Aorta (tissue), 5 donors: ENCODE measurements at regions not wholly inside any gene's neighbourhood (a gene's known extent, or its start where the extent isn't known, plus 50 kb on each side); places are given as distances from the start of the nearest gene placed in this dataset.
"Not testable (repeated sequence)": the region's sequence is repeated elsewhere in the genome, so short reads cannot be mapped to it uniquely, and the experiment has no call there.

Experiments used
- ATAC-seq: fragments of 200-7000 bp; cut with Tn5 transposase; one replicate; pipeline ENCODE4 v1.9.1; 2022; ENCODE audit warnings: moderate library complexity; ENCODE audit not compliant: low FRiP score
- DNase-seq, 2 donors: peaks; one replicate each; pipeline ENCODE4 v3.0.0-alpha.2; 2020
- H3K27ac ChIP-seq, 2 donors: one replicate each; pipeline ENCODE4 v1.5.1; 2013; ENCODE audit warnings: low read length in 2 of 2, mild to moderate bottlenecking in 2 of 2, moderate library complexity in 2 of 2, control low read depth in 1 of 2, inconsistent platforms in 1 of 2, low read depth in 1 of 2
- H3K27me3 ChIP-seq, 2 donors: one replicate each; pipeline ENCODE4 v1.6.1; 2013; ENCODE audit warnings: control low read depth in 1 of 2, low read length in 1 of 2, mild to moderate bottlenecking in 1 of 2, moderate library complexity in 1 of 2; ENCODE audit not compliant: insufficient read depth in 2 of 2, control insufficient read depth in 1 of 2
- H3K36me3 ChIP-seq, 2 donors: one replicate each; pipeline ENCODE4 v1.6.1; 2013; ENCODE audit warnings: control low read depth in 1 of 2, low read length in 1 of 2, mild to moderate bottlenecking in 1 of 2; ENCODE audit not compliant: insufficient read depth in 2 of 2, control insufficient read depth in 1 of 2
- H3K4me1 ChIP-seq, 2 donors: one replicate each; pipeline ENCODE4 v1.6.1; 2013; ENCODE audit warnings: low read length in 2 of 2, control low read depth in 1 of 2, mild to moderate bottlenecking in 1 of 2, moderate library complexity in 1 of 2; ENCODE audit not compliant: insufficient read depth in 2 of 2, control insufficient read depth in 1 of 2
- H3K4me3 ChIP-seq, 2 donors: one replicate each; pipeline ENCODE4 v1.5.1; 2013; ENCODE audit warnings: low read length in 2 of 2, control low read depth in 1 of 2, mild to moderate bottlenecking in 1 of 2
- H3K9me3 ChIP-seq: one replicate; pipeline ENCODE4 v1.6.1; 2013; ENCODE audit warnings: mild to moderate bottlenecking, low read length; ENCODE audit not compliant: control insufficient read depth
- WGBS, 2 donors: extraction: QIAGEN DNeasy Blood & Tissue Kit; methylation state at CpG; one replicate each; pipeline ENCODE4 v1.1.7; 2013; 5-methylcytosine and 5-hydroxymethylcytosine counted together
- intact Hi-C, 2 donors: fragments of 100-400 bp; cut with DNase I; formaldehyde crosslinking; loops; one replicate each; pipeline versions ENCODE4 v1.14.2 to v1.15.0; 2022
- donor health status: healthy with polysubstance abuse.
- donor health status: Bipolar disorder and iron deficiency.
- donor health status: DM: no; HTN: no; CAD: no.
- donor health status: DM: no; HTN: no; CAD: no.
- donor health status: DM: yes; HTN: yes; CAD: no.

- WGBS, 2 donors, result 90 to 95% methylated on average over 2 of the region's 2 CpGs
- no peaks in the 10 kb centered on the region for H3K27me3 ChIP-seq
- no peak for DNase-seq
- no peaks in the 10 kb centered on the region for H3K4me1 ChIP-seq
- no peak for ATAC-seq
- intact Hi-C loops, result no loop called here
- no peaks in the 10 kb centered on the region for H3K36me3 ChIP-seq
- H3K4me3 ChIP-seq, result no peak overlapping the region
- H3K27ac ChIP-seq, result no peak overlapping the region
- H3K9me3 ChIP-seq, result no peaks in the 10 kb centered on the region
These were observed 268.7 kb downstream of the CD83 start for GRCh38 chr6:14386263-14386662.

GRCh38 chr6:14386668-14387067, 269.1 kb downstream of the CD83 start:
- intact Hi-C loops, result no loop called here
- no peaks in the 10 kb centered on the region for H3K4me1 ChIP-seq
- ATAC-seq (no peak), DNase-seq (no peak)
- H3K36me3 ChIP-seq, result no peaks in the 10 kb centered on the region
- no peaks in the 10 kb centered on the region for H3K27me3 ChIP-seq
- 93% methylated on average over 4 of the region's 4 CpGs for WGBS, 2 donors
- H3K4me3 ChIP-seq, result no peak overlapping the region
- H3K27ac ChIP-seq, result no peak overlapping the region
- H3K9me3 ChIP-seq, result peaks cover 2% of the 10 kb centered on the region

- Histone ChIP-seq H3K4me3 (no peak overlapping the region), H3K4me1 (no peaks in the 10 kb centered on the region), H3K9me3 (peaks cover 2% of the 10 kb centered on the region), H3K27ac (no peak overlapping the region), H3K27me3 (no peaks in the 10 kb centered on the region), H3K36me3 (no peaks in the 10 kb centered on the region)
- no peak for DNase-seq
- no peak for ATAC-seq
- WGBS, 2 donors, result 86 to 93% methylated on average over 2 of the region's 2 CpGs
- intact Hi-C loops, result no loop called here
These were observed 270.8 kb downstream of the CD83 start for GRCh38 chr6:14388371-14388770.

GRCh38 chr6:14389776-14390175, 272.2 kb downstream of the CD83 start:
- H3K4me3 ChIP-seq, H3K27ac ChIP-seq, H3K36me3 ChIP-seq, H3K27me3 ChIP-seq, H3K4me1 ChIP-seq, DNase-seq, intact Hi-C loops, H3K9me3 ChIP-seq, ATAC-seq: not testable (repeated sequence)
- 89 to 93% methylated on average over 2 of the region's 2 CpGs for WGBS, 2 donors

GRCh38 chr6:14390805-14391204, 273.2 kb downstream of the CD83 start:
- Histone ChIP-seq H3K9me3 (peaks cover 2% of the 10 kb centered on the region), H3K27me3 (no peaks in the 10 kb centered on the region), H3K4me1 (no peaks in the 10 kb centered on the region), H3K36me3 (no peaks in the 10 kb centered on the region), H3K4me3 (no peak overlapping the region), H3K27ac (no peak overlapping the region)
- intact Hi-C loops, result no loop called here
- WGBS, 2 donors, result 31 to 61% methylated on average over 2 of the region's 2 CpGs
- ATAC-seq (no peak), DNase-seq (no peak)

GRCh38 chr6:14393910-14394309, 276.3 kb downstream of the CD83 start:
- Histone ChIP-seq H3K27ac (no peak overlapping the region), H3K36me3 (no peaks in the 10 kb centered on the region), H3K4me1 (no peaks in the 10 kb centered on the region), H3K9me3 (peaks cover 2% of the 10 kb centered on the region), H3K4me3 (no peak overlapping the region), H3K27me3 (no peaks in the 10 kb centered on the region)
- 44 to 49% methylated on average over 4 of the region's 4 CpGs for WGBS, 2 donors
- intact Hi-C loops, result no loop called here
- no peak for DNase-seq
- ATAC-seq, result no peak

GRCh38 chr6:14396392-14396791, 278.8 kb downstream of the CD83 start:
- intact Hi-C loops, result no loop called here
- no peak overlapping the region for H3K27ac ChIP-seq
- DNase-seq (no peak), ATAC-seq (no peak)
- H3K9me3 ChIP-seq, result peaks cover 2% of the 10 kb centered on the region
- no peaks in the 10 kb centered on the region for H3K4me1 ChIP-seq
- H3K36me3 ChIP-seq, result no peaks in the 10 kb centered on the region
- no peak overlapping the region for H3K4me3 ChIP-seq
- H3K27me3 ChIP-seq, result no peaks in the 10 kb centered on the region
- 84 to 93% methylated on average over 4 of the region's 4 CpGs for WGBS, 2 donors

- Histone ChIP-seq H3K4me1 (no peaks in the 10 kb centered on the region), H3K27me3 (no peaks in the 10 kb centered on the region), H3K9me3 (no peaks in the 10 kb centered on the region), H3K4me3 (no peak overlapping the region), H3K36me3 (no peaks in the 10 kb centered on the region), H3K27ac (no peak overlapping the region)
- no peak for ATAC-seq
- 21 to 25% methylated on average over 12 of the region's 12 CpGs for WGBS, 2 donors
- intact Hi-C loops, result no loop called here
- no peak for DNase-seq
These were observed 279.4 kb downstream of the CD83 start for GRCh38 chr6:14396826-14397517.

GRCh38 chr6:14397518-14397901, 279.9 kb downstream of the CD83 start:
- H3K27me3 ChIP-seq, result no peaks in the 10 kb centered on the region
- 82 to 85% methylated on average over 6 of the region's 6 CpGs for WGBS, 2 donors
- intact Hi-C loops, result no loop called here

More at GRCh38 chr6:14397518-14397901, 279.9 kb downstream of the CD83 start:
- ATAC-seq (no peak), DNase-seq (no peak)
- no peaks in the 10 kb centered on the region for H3K36me3 ChIP-seq
- H3K4me3 ChIP-seq, result no peak overlapping the region
- no peaks in the 10 kb centered on the region for H3K9me3 ChIP-seq
- H3K4me1 ChIP-seq, result no peaks in the 10 kb centered on the region
- no peak overlapping the region for H3K27ac ChIP-seq
